K562 (cell line): ENCODE measurements at regions not wholly inside any gene's neighbourhood (a gene's known extent, or its start where the extent isn't known, plus 50 kb on each side); places are given as distances from the start of the nearest gene placed in this dataset.

ENCODE experiments used
- ATAC-seq: fragments of 200-7000 bp; cut with Tn5 transposase; 3 replicates; pipeline ENCODE4 v1.9.1; 2020; ENCODE audit warnings: moderate library complexity
- BruUV-seq: library from RNA; stranded (reverse); fragments of 400-500 nt; replicated peaks from 2 replicates; lab custom pipeline; 2021; lab: Mats Ljungman, UMichigan
- CTCF ChIA-PET: fragments of 300-600 bp; formaldehyde crosslinking; extraction: SDS; loops from one replicate; lab custom pipeline; 2021; ENCODE audit warnings: low intra/inter-chr PET ratio; lab: Yijun Ruan, JAX
- POLR2A ChIA-PET: fragments of 300-600, 350-650 bp; sonication (Branson Sonifier 250); formaldehyde crosslinking; extraction: SDS; loops from one replicate; lab custom pipeline; 2021; ENCODE audit warnings: antibody characterized with exemption, inconsistent platforms; lab: Yijun Ruan, JAX
- DNase-seq, 4 experiments: peaks; one replicate each; pipeline versions ENCODE4 v3.0.0 to v3.0.0-alpha.2; 2011 to 2018; ENCODE audit warnings: low spot score in 3 of 4, mixed read lengths in 3 of 4; ENCODE audit errors: extremely low read depth in 1 of 4
- FAIRE-seq: peaks from 2 replicates; lab custom pipeline; 2011; peaks lifted over from hg19 to GRCh38; lab: Jason Lieb, UNC
- H2AFZ ChIP-seq: 2 replicates; pipeline ENCODE4 v1.6.0; 2011; ENCODE audit warnings: low read depth, low read length, control low read depth, inconsistent platforms
- H3K27ac ChIP-seq: fragments of 200-600 bp; 3 replicates; pipeline ENCODE4 v1.8.0; 2011; ENCODE audit warnings: low read depth, mild to moderate bottlenecking, control low read depth, inconsistent platforms, low read length, moderate library complexity, mixed read lengths; ENCODE audit errors: extremely low read depth
- H3K27me3 ChIP-seq, 2 experiments: fragments of 300-600 bp in 1 of 2; 2 replicates in 1 of 2; 3 replicates in 1 of 2; pipeline versions ENCODE4 v1.6.0 to v1.8.0; 2011; ENCODE audit warnings: inconsistent platforms in 2 of 2, low read length in 2 of 2, mild to moderate bottlenecking in 1 of 2, mixed read lengths in 1 of 2, moderate library complexity in 1 of 2; ENCODE audit not compliant: control insufficient read depth in 2 of 2, insufficient read depth in 2 of 2
- H3K36me3 ChIP-seq: fragments of 300-600 bp; 3 replicates; pipeline ENCODE4 v1.8.0; 2011; ENCODE audit warnings: mild to moderate bottlenecking, low read length, inconsistent platforms; ENCODE audit not compliant: control insufficient read depth, insufficient read depth
- H3K4me1 ChIP-seq, 2 experiments: fragments of 200-600 bp in 1 of 2; replicated peaks in 1 of 2; 2 replicates in 1 of 2; 3 replicates in 1 of 2; pipeline versions ENCODE4 v1.5.1 to v1.8.0; 2011; ENCODE audit warnings: inconsistent platforms in 2 of 2, low read length in 2 of 2, mild to moderate bottlenecking in 1 of 2, mixed read lengths in 1 of 2, moderate library complexity in 1 of 2; ENCODE audit not compliant: control insufficient read depth in 2 of 2, insufficient read depth in 2 of 2
- H3K4me2 ChIP-seq: 2 replicates; pipeline ENCODE4 v1.6.1; 2011; ENCODE audit warnings: low read length, control low read depth, inconsistent platforms, mixed read lengths; ENCODE audit not compliant: insufficient read depth
- H3K4me3 ChIP-seq: fragments of 200-600 bp; sonication (generic), shearing (Covaris generic); 2 replicates; pipeline ENCODE4 v1.5.1; 2016; ENCODE audit warnings: control low read depth, inconsistent platforms
- H3K79me2 ChIP-seq: fragments of 200-600 bp; 3 replicates; pipeline ENCODE4 v1.8.0; 2011; ENCODE audit warnings: low read length, inconsistent platforms; ENCODE audit not compliant: control insufficient read depth, insufficient read depth
- H3K9ac ChIP-seq, 2 experiments: 2 replicates each; pipeline versions ENCODE4 v1.6.0 to v1.6.1; 2011; ENCODE audit warnings: low read depth in 2 of 2, low read length in 2 of 2, control low read depth in 1 of 2, inconsistent platforms in 1 of 2, mild to moderate bottlenecking in 1 of 2, mixed read lengths in 1 of 2; ENCODE audit not compliant: insufficient read depth in 1 of 2
- H3K9me1 ChIP-seq: one replicate; pipeline ENCODE4 v1.6.0; 2011; ENCODE audit warnings: inconsistent platforms, mild to moderate bottlenecking, low read length, moderate library complexity; ENCODE audit not compliant: control insufficient read depth, insufficient read depth
- H3K9me3 ChIP-seq: replicated peaks from 2 replicates; pipeline ENCODE4 v1.5.1; 2011; ENCODE audit warnings: low read depth, low read length, inconsistent platforms; ENCODE audit not compliant: control insufficient read depth, insufficient read depth
- H4K20me1 ChIP-seq: replicated peaks from 2 replicates; pipeline ENCODE4 v1.6.1; 2011; ENCODE audit warnings: low read length, inconsistent platforms, mixed read lengths; ENCODE audit not compliant: control insufficient read depth, insufficient read depth
- EP400 ChIP-seq: fragments of 450-650 bp; IDR thresholded peaks from 2 replicates; pipeline ENCODE4 v1.6.1; 2017; ENCODE audit warnings: antibody characterized with exemption, mild to moderate bottlenecking, moderate library complexity
- HES1 ChIP-seq: fragments of 450-650 bp; IDR thresholded peaks from 2 replicates; pipeline ENCODE4 v1.6.1; 2016; ENCODE audit warnings: low read depth, mild to moderate bottlenecking, moderate library complexity
- KDM4B ChIP-seq, 2 experiments: fragments of 450-650 bp in 1 of 2; sonication (generic) in 1 of 2; IDR thresholded peaks; 2 replicates each; pipeline ENCODE4 v1.6.1; 2016 to 2017; ENCODE audit warnings: borderline replicate concordance in 2 of 2, antibody characterized with exemption in 1 of 2, low read depth in 1 of 2, mild to moderate bottlenecking in 1 of 2
- KDM5B ChIP-seq: fragments of 200-600 bp; sonication (generic); IDR thresholded peaks from 2 replicates; pipeline ENCODE4 v1.6.1; 2012; ENCODE audit warnings: low read depth, mild to moderate bottlenecking, moderate library complexity, low read length, control low read depth, inconsistent platforms; ENCODE audit not compliant: insufficient replicate concordance
- L3MBTL2 ChIP-seq: fragments of 450-650 bp; IDR thresholded peaks from 2 replicates; pipeline ENCODE4 v1.6.1; 2016; ENCODE audit warnings: mild to moderate bottlenecking, moderate library complexity
- LCOR ChIP-seq: sonication (generic); formaldehyde crosslinking; IDR thresholded peaks from 2 replicates; pipeline ENCODE4 v1.8.0; 2022; ENCODE audit warnings: mild to moderate bottlenecking, missing genetic modification reagents
- POLR2AphosphoS5 ChIP-seq: IDR thresholded peaks from 2 replicates; pipeline ENCODE4 v1.6.1; 2011; ENCODE audit warnings: mild to moderate bottlenecking, low read depth, low read length, moderate library complexity; ENCODE audit not compliant: control insufficient read depth, insufficient read depth
- SRSF7 ChIP-seq: fragments of 200-400 bp; formaldehyde crosslinking; optimal IDR thresholded peaks from 2 replicates; pipeline ENCODE3; 2017; ENCODE audit warnings: mild to moderate bottlenecking, low read depth, low read length
- STAT5B ChIP-seq: fragments of 250-450 bp; sonication (Bioruptor Pico); IDR thresholded peaks from 2 replicates; pipeline ENCODE4 v1.8.0; 2021; ENCODE audit warnings: mild to moderate bottlenecking, inconsistent platforms
- TAF7 ChIP-seq: fragments of 450-650 bp; IDR thresholded peaks from 2 replicates; pipeline ENCODE4 v1.6.1; 2016; ENCODE audit warnings: missing genetic modification characterization, missing compliant biosample characterization
- TEAD2 ChIP-seq: fragments of 450-650 bp; IDR thresholded peaks from 2 replicates; pipeline ENCODE4 v1.6.1; 2016; ENCODE audit warnings: missing genetic modification characterization, control low read depth, missing compliant biosample characterization
- TOE1 ChIP-seq, 2 experiments: fragments of 450-650 bp in 1 of 2; sonication (generic) in 1 of 2; formaldehyde crosslinking in 1 of 2; IDR thresholded peaks; 2 replicates each; pipeline versions ENCODE4 v1.7.1 to v1.8.0; 2016 to 2022; ENCODE audit warnings: borderline replicate concordance in 2 of 2, mild to moderate bottlenecking in 2 of 2, antibody characterized with exemption in 1 of 2, inconsistent platforms in 1 of 2, low read depth in 1 of 2, missing genetic modification reagents in 1 of 2, moderate library complexity in 1 of 2
- ZFX ChIP-seq: sonication (generic); formaldehyde crosslinking; IDR thresholded peaks from 2 replicates; pipeline ENCODE4 v1.8.0; 2022; ENCODE audit warnings: mild to moderate bottlenecking, missing genetic modification reagents, moderate library complexity
- ZNF239 ChIP-seq: fragments of 250-450 bp; sonication (Bioruptor Pico); IDR thresholded peaks from 2 replicates; pipeline ENCODE4 v1.4.0; 2020; ENCODE audit warnings: mild to moderate bottlenecking
- ZNF561 ChIP-seq: fragments of 450-650 bp; formaldehyde crosslinking; conservative IDR thresholded peaks from 2 replicates; pipeline ENCODE4 v1.4.0; 2020; ENCODE audit warnings: mild to moderate bottlenecking, moderate library complexity
- ZNF57 ChIP-seq: fragments of 450-650 bp; formaldehyde crosslinking; IDR thresholded peaks from 2 replicates; pipeline ENCODE4 v1.4.0; 2020; ENCODE audit warnings: mild to moderate bottlenecking, moderate library complexity
- WGBS: fragments of 100-300 bp; shearing (Covaris generic); methylation state at CpG from one replicate; pipeline ENCODE4 v1.1.6; 2016; ENCODE audit warnings: low coverage, mixed read lengths; ENCODE audit not compliant: insufficient coverage; ENCODE audit errors: missing lambda C conversion rate; 5-methylcytosine and 5-hydroxymethylcytosine counted together
- in situ Hi-C: fragments of 300-500 bp; cut with MboI; formaldehyde crosslinking; loops from 4 replicates; pipeline ENCODE4 v1.15.0; 2018; ENCODE audit warnings: inconsistent platforms, mixed read lengths
- intact Hi-C: fragments of 100-400 bp; cut with micrococcal nuclease; formaldehyde crosslinking; loops from 2 replicates; pipeline ENCODE4 v1.14.2; 2022

- in situ Hi-C loops: no loop called here
Measured at GRCh38 chr6:137690721-137691120, 176.3 kb upstream of the TNFAIP3 start.

More at GRCh38 chr6:137690721-137691120, 176.3 kb upstream of the TNFAIP3 start:
- ChIA-PET CTCF (no interaction called here), POLR2A (no interaction called here)
- no peaks in the 10 kb centered on the region for H3K79me2 ChIP-seq
- H3K4me1 ChIP-seq: peaks cover 0 to 3% of the 10 kb centered on the region in 2 experiments; a peak in 1 of 5 replicates
- WGBS: 5% methylated on average over 1 of the region's 1 CpG
- no peaks in the 10 kb centered on the region for H3K9me3 ChIP-seq
- H3K9ac ChIP-seq: no peak overlapping the region
- H3K9me1 ChIP-seq: no peaks in the 10 kb centered on the region
- H3K4me2 ChIP-seq: no peak overlapping the region
- H3K36me3 ChIP-seq: no peaks in the 10 kb centered on the region
- no peak for FAIRE-seq
- BruUV-seq: no TSS peak
- TF ChIP-seq ZNF57 (CRISPR knock-in tag): no peak
- TF ChIP-seq ZNF239: no peak
- TF ChIP-seq TAF7 (tag): no peak
- TF ChIP-seq TEAD2: no peak
- no peak for TF ChIP-seq ZNF561 (CRISPR knock-in tag)
- no peak for TF ChIP-seq TOE1 (IDR thresholded peaks at IDR 0.05; ENCODE audit: borderline replicate concordance)
- no peak for TF ChIP-seq TOE1 (CRISPR knock-in tag; IDR thresholded peaks at IDR 0.05; ENCODE audit: borderline replicate concordance, low read depth)
- TF ChIP-seq KDM5B: no peak
- TF ChIP-seq HES1: no peak
- TF ChIP-seq ZFX: no peak
- no peak for TF ChIP-seq KDM4B (IDR thresholded peaks at IDR 0.05; ENCODE audit: borderline replicate concordance in 2 of 2, low read depth in 1 of 2)
- TF ChIP-seq SRSF7: no peak
- TF ChIP-seq LCOR: no peak
- TF ChIP-seq L3MBTL2: no peak
- no peak for TF ChIP-seq STAT5B (CRISPR knock-in tag)
- TF ChIP-seq POLR2AphosphoS5: no peak
- TF ChIP-seq EP400: no peak
- H3K27ac ChIP-seq: no peak overlapping the region
- H3K4me3 ChIP-seq: no peak overlapping the region
- intact Hi-C loops: no loop called here
- no peaks in the 10 kb centered on the region for H4K20me1 ChIP-seq
- H2AFZ ChIP-seq: no peak overlapping the region
- peaks cover 0 to 4% of the 10 kb centered on the region in 2 experiments; a peak in 1 of 5 replicates for H3K27me3 ChIP-seq
- no peak for DNase-seq
- no peak for ATAC-seq
